Testis (tissue), 2 donors: ENCODE measurements at regions not wholly inside any gene's neighbourhood (a gene's known extent, or its start where the extent isn't known, plus 50 kb on each side); places are given as distances from the start of the nearest gene placed in this dataset.

Source experiments
- CTCF ChIP-seq, 3 experiments: fragments of 450-650 bp in 2 of 3; fragments of 200-600 bp in 1 of 3; sonication (generic) in 1 of 3; IDR thresholded peaks; one replicate each; pipeline ENCODE4 v1.5.1; 2016 to 2019; ENCODE audit warnings: antibody characterized with exemption in 3 of 3, mild to moderate bottlenecking in 2 of 3, moderate library complexity in 1 of 3
- POLR2A ChIP-seq: fragments of 450-650 bp; IDR thresholded peaks from one replicate; pipeline ENCODE4 v1.6.1; 2017; ENCODE audit warnings: antibody characterized with exemption, mild to moderate bottlenecking, moderate library complexity

- TF ChIP-seq CTCF (IDR thresholded peaks at IDR 0.05) (no peak), POLR2A (no peak)
Observed at GRCh38 chr14:87111741-87112140, 881.2 kb downstream of the GALC start.
